Retinal pigment epithelial cell (primary cell): ENCODE measurements at regions not wholly inside any gene's neighbourhood (a gene's known extent, or its start where the extent isn't known, plus 50 kb on each side); places are given as distances from the start of the nearest gene placed in this dataset.

Source experiments
- DNase-seq: peaks from one replicate; pipeline ENCODE4 v3.0.0-alpha.2; 2010; ENCODE audit warnings: low read depth
- H3K4me3 ChIP-seq: 2 replicates; pipeline ENCODE4 v1.5.1; 2011; ENCODE audit warnings: mild to moderate bottlenecking, low read length, control low read depth, moderate library complexity
- TF ChIP-seq, protein P1 (sequence below): conservative IDR thresholded peaks from 2 replicates; pipeline ENCODE4 v1.5.1; 2011; ENCODE audit warnings: low read depth, low read length, control low read depth, inconsistent platforms

DNA sequence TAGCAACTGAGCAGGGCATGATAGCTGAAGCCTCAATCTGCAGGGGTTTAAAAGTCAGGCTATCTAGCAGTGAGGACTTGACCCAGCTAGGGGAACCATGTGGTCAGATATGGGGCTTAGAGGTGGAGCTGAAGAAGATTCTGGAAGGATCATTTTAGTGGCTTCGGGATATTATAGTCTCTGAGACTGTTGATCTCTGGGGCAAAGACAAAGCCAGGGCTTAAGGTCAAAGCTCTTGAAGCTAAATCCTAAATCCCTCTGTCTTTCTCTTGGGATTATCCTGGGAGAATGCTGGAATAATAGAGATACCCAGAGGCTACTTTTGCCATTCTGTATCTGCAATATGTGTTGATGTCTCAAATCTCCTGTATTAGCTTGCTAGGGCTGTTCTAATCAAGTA lies 132.2 kb downstream of the DHX35 start:
- DNase-seq, result no peak
- TF ChIP-seq, protein P1, sequence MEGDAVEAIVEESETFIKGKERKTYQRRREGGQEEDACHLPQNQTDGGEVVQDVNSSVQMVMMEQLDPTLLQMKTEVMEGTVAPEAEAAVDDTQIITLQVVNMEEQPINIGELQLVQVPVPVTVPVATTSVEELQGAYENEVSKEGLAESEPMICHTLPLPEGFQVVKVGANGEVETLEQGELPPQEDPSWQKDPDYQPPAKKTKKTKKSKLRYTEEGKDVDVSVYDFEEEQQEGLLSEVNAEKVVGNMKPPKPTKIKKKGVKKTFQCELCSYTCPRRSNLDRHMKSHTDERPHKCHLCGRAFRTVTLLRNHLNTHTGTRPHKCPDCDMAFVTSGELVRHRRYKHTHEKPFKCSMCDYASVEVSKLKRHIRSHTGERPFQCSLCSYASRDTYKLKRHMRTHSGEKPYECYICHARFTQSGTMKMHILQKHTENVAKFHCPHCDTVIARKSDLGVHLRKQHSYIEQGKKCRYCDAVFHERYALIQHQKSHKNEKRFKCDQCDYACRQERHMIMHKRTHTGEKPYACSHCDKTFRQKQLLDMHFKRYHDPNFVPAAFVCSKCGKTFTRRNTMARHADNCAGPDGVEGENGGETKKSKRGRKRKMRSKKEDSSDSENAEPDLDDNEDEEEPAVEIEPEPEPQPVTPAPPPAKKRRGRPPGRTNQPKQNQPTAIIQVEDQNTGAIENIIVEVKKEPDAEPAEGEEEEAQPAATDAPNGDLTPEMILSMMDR, result no peak
- H3K4me3 ChIP-seq, result no peak overlapping the region

DNA sequence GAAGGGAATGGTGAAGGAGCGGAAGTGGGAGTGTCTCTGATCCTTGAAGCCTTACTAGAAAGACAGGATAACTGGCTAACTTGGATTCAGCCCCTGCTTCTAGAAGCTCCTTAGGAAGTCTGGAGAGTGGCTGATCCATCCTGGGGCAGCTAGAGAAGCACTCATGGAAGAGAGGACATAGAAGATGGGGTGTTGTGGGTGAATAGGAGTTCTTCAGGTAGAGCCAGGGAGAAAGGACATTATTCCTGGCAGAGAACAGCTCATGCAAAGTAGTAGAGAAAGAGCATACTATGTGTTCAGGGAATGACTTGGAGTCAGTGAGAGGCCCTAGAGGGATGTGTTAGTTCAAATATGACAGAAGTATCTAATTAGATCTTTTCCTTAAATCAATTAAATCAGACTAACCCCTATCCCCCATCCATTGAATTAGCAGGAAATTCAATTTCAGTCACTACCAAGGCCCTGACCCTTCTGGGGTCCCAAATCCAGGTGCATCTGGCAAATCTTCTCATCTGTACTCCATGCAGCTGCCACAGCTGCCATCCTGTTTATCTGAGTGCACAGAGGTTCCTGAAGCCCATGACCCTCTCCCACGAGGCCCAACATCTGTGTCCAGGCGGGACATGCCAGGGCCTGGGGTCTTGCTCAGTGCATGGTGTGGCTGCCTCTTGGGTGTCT lies 130.7 kb downstream of the DHX35 start:
- TF ChIP-seq, protein P1, result no peak
- no peak for DNase-seq
- H3K4me3 ChIP-seq, result no peak overlapping the region

DNA sequence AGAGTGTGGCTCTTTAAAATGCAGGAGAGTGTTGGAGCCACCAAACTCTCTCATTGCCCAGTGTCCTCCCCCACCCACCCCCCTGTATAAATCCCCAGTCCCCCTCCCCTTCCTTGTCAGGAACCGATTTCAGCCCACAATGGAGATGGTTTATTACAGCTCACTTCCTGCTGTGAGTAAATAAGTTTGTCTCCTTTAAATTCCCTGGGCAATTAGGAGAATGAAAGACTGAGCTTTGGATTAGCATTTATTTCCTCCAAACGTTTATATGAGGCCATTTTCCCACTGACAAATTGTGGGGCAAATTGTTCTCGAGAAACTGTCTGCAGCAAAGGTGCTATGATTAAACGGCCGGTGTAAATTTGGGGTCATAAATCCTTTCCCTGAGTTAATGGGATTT lies 128.8 kb downstream of the DHX35 start:
- TF ChIP-seq, protein P1, result no peak
- no peak overlapping the region for H3K4me3 ChIP-seq
- no peak for DNase-seq

DNA sequence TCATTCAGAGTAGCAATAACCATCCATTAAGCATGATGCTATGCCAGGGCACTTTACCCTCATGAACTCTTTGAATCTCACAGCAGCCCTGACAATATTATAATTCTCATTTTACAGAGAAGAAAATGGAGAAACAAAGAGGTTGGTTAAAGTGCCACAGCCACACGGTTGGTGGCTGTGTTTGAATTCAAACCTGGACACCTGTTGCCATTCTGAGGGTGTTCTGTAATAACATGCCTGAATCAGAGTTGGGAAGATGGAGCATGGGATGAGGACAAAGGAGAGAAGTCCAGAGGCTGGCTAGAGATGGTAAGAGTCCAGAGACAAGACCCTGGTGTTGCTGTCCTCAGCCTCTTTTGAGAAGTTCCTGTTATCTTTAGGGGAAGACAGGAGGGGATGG lies 127.7 kb downstream of the DHX35 start:
- H3K4me3 ChIP-seq, result no peak overlapping the region
- TF ChIP-seq, protein P1, result no peak
- no peak for DNase-seq
